Osteoblast (primary cell): ENCODE measurements at regions not wholly inside any gene's neighbourhood (a gene's known extent, or its start where the extent isn't known, plus 50 kb on each side); places are given as distances from the start of the nearest gene placed in this dataset.

Experiments
- DNase-seq: peaks from one replicate; pipeline ENCODE4 v3.0.0; 2011; ENCODE audit warnings: low spot score, mixed read lengths; ENCODE audit not compliant: insufficient read length; ENCODE audit errors: missing footprints
- H2AFZ ChIP-seq: 2 replicates; pipeline ENCODE4 v1.6.0; 2011; ENCODE audit warnings: mild to moderate bottlenecking, low read length
- H3K27ac ChIP-seq: 2 replicates; pipeline ENCODE4 v1.5.1; 2011; ENCODE audit warnings: mild to moderate bottlenecking, low read depth, low read length, moderate library complexity
- H3K27me3 ChIP-seq: 2 replicates; pipeline ENCODE4 v1.6.0; 2012; ENCODE audit warnings: mild to moderate bottlenecking, control low read depth, inconsistent platforms, low read length, moderate library complexity; ENCODE audit not compliant: insufficient read depth
- H3K36me3 ChIP-seq: 2 replicates; pipeline ENCODE4 v1.5.1; 2011; ENCODE audit warnings: mild to moderate bottlenecking, low read length, control low read depth, moderate library complexity; ENCODE audit not compliant: insufficient read depth
- H3K4me1 ChIP-seq: 2 replicates; pipeline ENCODE4 v1.5.1; 2011; ENCODE audit warnings: mild to moderate bottlenecking, low read length, control low read depth, moderate library complexity; ENCODE audit not compliant: insufficient read depth
- H3K4me2 ChIP-seq: 2 replicates; pipeline ENCODE4 v1.6.0; 2011; ENCODE audit warnings: mild to moderate bottlenecking, low read length; ENCODE audit not compliant: insufficient read depth
- H3K4me3 ChIP-seq: fragments of 200-600 bp; sonication (generic); 3 replicates; pipeline ENCODE4 v1.5.1; 2012; ENCODE audit warnings: mild to moderate bottlenecking, low read length, inconsistent platforms; ENCODE audit not compliant: insufficient read depth
- H3K79me2 ChIP-seq: 2 replicates; pipeline ENCODE4 v1.6.0; 2012; ENCODE audit warnings: mild to moderate bottlenecking, low read length, control low read depth, inconsistent platforms; ENCODE audit not compliant: insufficient read depth
- H3K9me3 ChIP-seq: 2 replicates; pipeline ENCODE4 v1.5.1; 2011; ENCODE audit warnings: low read depth, low read length, control low read depth
- H4K20me1 ChIP-seq: 2 replicates; pipeline ENCODE4 v1.6.0; 2012; ENCODE audit warnings: mild to moderate bottlenecking, low read length, control low read depth; ENCODE audit not compliant: insufficient read depth
- TF ChIP-seq, protein P1 (sequence below): IDR thresholded peaks from 2 replicates; pipeline ENCODE4 v1.5.1; 2011; ENCODE audit warnings: mild to moderate bottlenecking, low read depth, low read length, moderate library complexity; ENCODE audit errors: extremely low read depth

DNA sequence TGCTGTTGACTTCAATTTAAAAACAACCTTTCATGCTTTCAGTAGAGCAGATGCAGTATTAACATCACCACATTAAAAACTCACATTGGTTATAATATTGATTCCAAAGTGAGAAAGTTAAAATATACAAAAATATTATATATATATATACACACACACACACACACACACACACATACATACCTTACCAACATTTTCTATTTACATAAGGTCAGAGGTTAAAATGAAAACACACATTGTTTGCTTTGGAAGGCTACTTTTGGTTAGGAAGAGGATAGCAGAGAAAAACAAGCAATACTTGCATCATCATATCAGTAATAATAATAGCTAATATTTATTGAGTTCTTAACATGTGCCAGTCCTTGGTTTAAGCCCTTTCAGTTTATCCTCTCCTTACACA is 226.5 kb downstream of the PPP4R3C start:
- no peak overlapping the region for H2AFZ ChIP-seq
- H3K4me3 ChIP-seq, result no peak overlapping the region
- no peaks in the 10 kb centered on the region for H3K79me2 ChIP-seq
- H3K9me3 ChIP-seq, result peaks cover 4% of the 10 kb centered on the region
- no peaks in the 10 kb centered on the region for H3K36me3 ChIP-seq
- no peaks in the 10 kb centered on the region for H4K20me1 ChIP-seq
- no peaks in the 10 kb centered on the region for H3K4me1 ChIP-seq
- TF ChIP-seq, protein P1, sequence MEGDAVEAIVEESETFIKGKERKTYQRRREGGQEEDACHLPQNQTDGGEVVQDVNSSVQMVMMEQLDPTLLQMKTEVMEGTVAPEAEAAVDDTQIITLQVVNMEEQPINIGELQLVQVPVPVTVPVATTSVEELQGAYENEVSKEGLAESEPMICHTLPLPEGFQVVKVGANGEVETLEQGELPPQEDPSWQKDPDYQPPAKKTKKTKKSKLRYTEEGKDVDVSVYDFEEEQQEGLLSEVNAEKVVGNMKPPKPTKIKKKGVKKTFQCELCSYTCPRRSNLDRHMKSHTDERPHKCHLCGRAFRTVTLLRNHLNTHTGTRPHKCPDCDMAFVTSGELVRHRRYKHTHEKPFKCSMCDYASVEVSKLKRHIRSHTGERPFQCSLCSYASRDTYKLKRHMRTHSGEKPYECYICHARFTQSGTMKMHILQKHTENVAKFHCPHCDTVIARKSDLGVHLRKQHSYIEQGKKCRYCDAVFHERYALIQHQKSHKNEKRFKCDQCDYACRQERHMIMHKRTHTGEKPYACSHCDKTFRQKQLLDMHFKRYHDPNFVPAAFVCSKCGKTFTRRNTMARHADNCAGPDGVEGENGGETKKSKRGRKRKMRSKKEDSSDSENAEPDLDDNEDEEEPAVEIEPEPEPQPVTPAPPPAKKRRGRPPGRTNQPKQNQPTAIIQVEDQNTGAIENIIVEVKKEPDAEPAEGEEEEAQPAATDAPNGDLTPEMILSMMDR, result no peak
- H3K27ac ChIP-seq, result no peak overlapping the region
- no peaks in the 10 kb centered on the region for H3K27me3 ChIP-seq
- no peak for DNase-seq
- H3K4me2 ChIP-seq, result no peak overlapping the region

DNA sequence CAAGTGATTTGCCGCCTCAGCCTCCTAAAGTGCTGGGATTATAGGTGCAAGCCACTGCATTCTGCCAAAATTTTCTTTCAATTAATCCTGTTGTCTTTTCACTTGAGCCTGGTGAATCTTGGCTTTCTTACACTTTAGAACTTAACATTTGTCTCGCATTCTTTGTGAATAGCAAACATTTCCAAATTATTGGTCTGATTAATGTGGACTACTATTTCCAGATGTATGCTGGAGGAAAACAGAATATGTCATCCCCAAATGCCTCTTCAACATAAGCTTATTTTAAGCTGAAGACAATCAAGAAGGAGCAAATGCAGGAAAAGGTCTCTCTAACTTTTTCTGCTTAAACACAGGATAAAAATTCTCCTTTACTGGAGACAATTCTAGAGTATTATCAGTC is 233.4 kb downstream of the PPP4R3C start:
- H3K9me3 ChIP-seq, result no peaks in the 10 kb centered on the region
- H3K4me1 ChIP-seq, result no peaks in the 10 kb centered on the region
- no peaks in the 10 kb centered on the region for H3K36me3 ChIP-seq
- H4K20me1 ChIP-seq, result no peaks in the 10 kb centered on the region
- H3K4me3 ChIP-seq, result no peak overlapping the region
- no peak overlapping the region for H3K4me2 ChIP-seq
- DNase-seq, result no peak
- H3K27me3 ChIP-seq, result no peaks in the 10 kb centered on the region
- TF ChIP-seq, protein P1, result no peak
- H3K27ac ChIP-seq, result no peak overlapping the region
- H2AFZ ChIP-seq, result no peak overlapping the region
- H3K79me2 ChIP-seq, result no peaks in the 10 kb centered on the region

DNA sequence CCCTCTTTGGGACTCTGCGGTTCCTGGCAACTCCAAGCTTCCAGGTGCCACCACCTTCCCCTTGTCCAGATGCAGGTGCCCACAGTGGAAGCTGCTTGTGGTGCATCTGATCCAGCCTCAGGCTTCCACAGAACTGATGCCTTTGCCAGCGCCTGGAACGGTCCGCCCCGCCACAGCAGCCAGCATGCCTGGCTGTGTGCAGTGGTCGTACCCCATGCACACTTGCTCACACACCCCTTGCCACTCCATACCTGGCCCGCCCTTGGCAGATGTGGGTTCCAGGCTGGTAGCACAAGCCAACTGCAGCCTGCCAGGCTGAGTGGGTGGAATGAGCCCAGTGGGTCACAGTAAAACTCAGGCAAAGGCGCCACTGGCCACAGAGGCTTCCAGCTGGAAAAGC is 240.5 kb downstream of the PPP4R3C start:
- Histone ChIP-seq H3K4me2 (no peak overlapping the region), H3K4me1 (no peaks in the 10 kb centered on the region), H3K27me3 (no peaks in the 10 kb centered on the region), H3K36me3 (no peaks in the 10 kb centered on the region), H3K27ac (no peak overlapping the region), H3K4me3 (no peak overlapping the region), H4K20me1 (no peaks in the 10 kb centered on the region), H2AFZ (no peak overlapping the region), H3K79me2 (no peaks in the 10 kb centered on the region), H3K9me3 (peaks cover 4% of the 10 kb centered on the region)
- DNase-seq, result no peak
- TF ChIP-seq, protein P1, result no peak

GRCh38 chrX:27186671-27187070 is 276.5 kb downstream of the PPP4R3C start:
- DNase-seq, result peak; percentile 15
- H3K79me2 ChIP-seq, result no peaks in the 10 kb centered on the region
- H3K27ac ChIP-seq, result no peak overlapping the region
- TF ChIP-seq, protein P1, result peak; percentile 59
- no peak overlapping the region for H3K4me3 ChIP-seq
- H3K9me3 ChIP-seq, result no peaks in the 10 kb centered on the region
- H3K27me3 ChIP-seq, result no peaks in the 10 kb centered on the region
- H2AFZ ChIP-seq, result no peak overlapping the region
- no peak overlapping the region for H3K4me2 ChIP-seq
- H3K36me3 ChIP-seq, result no peaks in the 10 kb centered on the region
- no peaks in the 10 kb centered on the region for H4K20me1 ChIP-seq
- H3K4me1 ChIP-seq, result no peaks in the 10 kb centered on the region
